DND-41 (cell line): ENCODE measurements at regions not wholly inside any gene's neighbourhood (a gene's known extent, or its start where the extent isn't known, plus 50 kb on each side); places are given as distances from the start of the nearest gene placed in this dataset.

ENCODE experiments used
- EZH2 ChIP-seq: IDR thresholded peaks from 3 replicates; pipeline ENCODE4 v1.6.1; 2012; ENCODE audit warnings: borderline replicate concordance, low read depth, mild to moderate bottlenecking, moderate library complexity, low read length, inconsistent platforms; ENCODE audit not compliant: severe bottlenecking
- TF ChIP-seq, protein P1 (sequence below): IDR thresholded peaks from 2 replicates; pipeline ENCODE4 v1.5.1; 2012; ENCODE audit warnings: borderline replicate concordance, low read length, moderate library complexity, mild to moderate bottlenecking; ENCODE audit not compliant: poor library complexity, severe bottlenecking; ENCODE audit errors: extremely low read depth

DNA sequence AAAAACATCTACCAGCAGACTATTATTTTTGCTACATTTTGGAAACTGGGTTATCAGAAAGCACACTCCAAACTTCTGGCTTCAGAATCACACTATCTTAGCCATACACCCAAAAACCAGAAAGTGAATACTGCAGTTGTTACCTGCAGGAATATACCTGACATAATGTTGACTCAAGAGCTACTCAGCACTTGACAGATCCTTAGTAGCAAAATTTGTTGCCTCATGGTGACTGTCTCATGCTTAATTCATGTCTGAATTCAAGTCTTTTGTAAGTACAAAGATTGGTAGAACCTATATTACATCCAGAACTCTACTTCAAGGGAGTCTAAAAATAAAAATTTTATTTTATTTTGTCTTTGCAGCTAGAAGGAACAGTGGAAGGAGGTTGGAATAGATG, 140.2 kb upstream of the GYPA start:
- TF ChIP-seq, protein P1, sequence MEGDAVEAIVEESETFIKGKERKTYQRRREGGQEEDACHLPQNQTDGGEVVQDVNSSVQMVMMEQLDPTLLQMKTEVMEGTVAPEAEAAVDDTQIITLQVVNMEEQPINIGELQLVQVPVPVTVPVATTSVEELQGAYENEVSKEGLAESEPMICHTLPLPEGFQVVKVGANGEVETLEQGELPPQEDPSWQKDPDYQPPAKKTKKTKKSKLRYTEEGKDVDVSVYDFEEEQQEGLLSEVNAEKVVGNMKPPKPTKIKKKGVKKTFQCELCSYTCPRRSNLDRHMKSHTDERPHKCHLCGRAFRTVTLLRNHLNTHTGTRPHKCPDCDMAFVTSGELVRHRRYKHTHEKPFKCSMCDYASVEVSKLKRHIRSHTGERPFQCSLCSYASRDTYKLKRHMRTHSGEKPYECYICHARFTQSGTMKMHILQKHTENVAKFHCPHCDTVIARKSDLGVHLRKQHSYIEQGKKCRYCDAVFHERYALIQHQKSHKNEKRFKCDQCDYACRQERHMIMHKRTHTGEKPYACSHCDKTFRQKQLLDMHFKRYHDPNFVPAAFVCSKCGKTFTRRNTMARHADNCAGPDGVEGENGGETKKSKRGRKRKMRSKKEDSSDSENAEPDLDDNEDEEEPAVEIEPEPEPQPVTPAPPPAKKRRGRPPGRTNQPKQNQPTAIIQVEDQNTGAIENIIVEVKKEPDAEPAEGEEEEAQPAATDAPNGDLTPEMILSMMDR, result no peak
- no peak for TF ChIP-seq EZH2
